Fibroblast of lung (primary cell): ENCODE measurements at regions not wholly inside any gene's neighbourhood (a gene's known extent, or its start where the extent isn't known, plus 50 kb on each side); places are given as distances from the start of the nearest gene placed in this dataset.

Experiments
- DNase-seq, 2 donors: peaks; one replicate each; pipeline versions ENCODE4 v3.0.0 to v3.0.0-alpha.2; 2010; ENCODE audit warnings: low read depth in 2 of 2
- H2AFZ ChIP-seq: 2 replicates; pipeline ENCODE4 v1.5.1; 2012; ENCODE audit warnings: low read length, control low read depth, inconsistent platforms
- H3K27ac ChIP-seq: 2 replicates; pipeline ENCODE4 v1.5.1; 2011; ENCODE audit warnings: low read length, control low read depth; ENCODE audit not compliant: insufficient read depth
- H3K27me3 ChIP-seq: 2 replicates; pipeline ENCODE4 v1.5.1; 2011; ENCODE audit warnings: mild to moderate bottlenecking, low read length; ENCODE audit not compliant: control insufficient read depth, insufficient read depth
- H3K36me3 ChIP-seq: 2 replicates; pipeline ENCODE4 v1.5.1; 2011; ENCODE audit warnings: low read length; ENCODE audit not compliant: control insufficient read depth, insufficient read depth
- H3K4me1 ChIP-seq: 2 replicates; pipeline ENCODE4 v1.5.1; 2011; ENCODE audit warnings: low read length; ENCODE audit not compliant: control insufficient read depth, insufficient read depth; ENCODE audit errors: extremely low read depth
- H3K4me2 ChIP-seq: 2 replicates; pipeline ENCODE4 v1.5.1; 2011; ENCODE audit warnings: low read length, control low read depth; ENCODE audit not compliant: insufficient read depth; ENCODE audit errors: extremely low read depth
- H3K4me3 ChIP-seq, 4 experiments: fragments of 200-600 bp in 1 of 4; sonication (generic) in 1 of 4; replicated peaks in 1 of 4; 2 replicates each; pipeline ENCODE4 v1.5.1; 2011 to 2016; ENCODE audit warnings: low read length in 4 of 4, low read depth in 3 of 4, mild to moderate bottlenecking in 3 of 4, control low read depth in 2 of 4, inconsistent platforms in 1 of 4, mixed read lengths in 1 of 4; ENCODE audit not compliant: insufficient read depth in 1 of 4; ENCODE audit errors: control extremely low read depth in 1 of 4
- H3K79me2 ChIP-seq: 2 replicates; pipeline ENCODE4 v1.5.1; 2012; ENCODE audit warnings: mild to moderate bottlenecking, low read length, inconsistent platforms; ENCODE audit not compliant: control insufficient read depth, insufficient read depth
- H3K9ac ChIP-seq: 2 replicates; pipeline ENCODE4 v1.5.1; 2011; ENCODE audit warnings: mild to moderate bottlenecking, low read length, control low read depth; ENCODE audit not compliant: insufficient read depth
- H3K9me3 ChIP-seq: 2 replicates; pipeline ENCODE4 v1.5.1; 2012; ENCODE audit warnings: low read depth, low read length; ENCODE audit not compliant: control insufficient read depth, insufficient read depth
- H4K20me1 ChIP-seq: 2 replicates; pipeline ENCODE4 v1.5.1; 2011; ENCODE audit warnings: low read length; ENCODE audit not compliant: control insufficient read depth, insufficient read depth; ENCODE audit errors: extremely low read depth
- EZH2 ChIP-seq: IDR thresholded peaks from 2 replicates; pipeline ENCODE4 v1.5.1; 2012; ENCODE audit warnings: low read length, control low read depth, mild to moderate bottlenecking; ENCODE audit errors: missing control alignments
- TF ChIP-seq, protein P1 (sequence below), 2 donors: IDR thresholded peaks in 1 of 2; conservative IDR thresholded peaks in 1 of 2; 1 replicate in 1 of 2; 2 replicates in 1 of 2; pipeline ENCODE4 v1.5.1; 2011 to 2012; ENCODE audit warnings: low read length in 2 of 2, control low read depth in 1 of 2, inconsistent platforms in 1 of 2, low read depth in 1 of 2, mild to moderate bottlenecking in 1 of 2

DNA sequence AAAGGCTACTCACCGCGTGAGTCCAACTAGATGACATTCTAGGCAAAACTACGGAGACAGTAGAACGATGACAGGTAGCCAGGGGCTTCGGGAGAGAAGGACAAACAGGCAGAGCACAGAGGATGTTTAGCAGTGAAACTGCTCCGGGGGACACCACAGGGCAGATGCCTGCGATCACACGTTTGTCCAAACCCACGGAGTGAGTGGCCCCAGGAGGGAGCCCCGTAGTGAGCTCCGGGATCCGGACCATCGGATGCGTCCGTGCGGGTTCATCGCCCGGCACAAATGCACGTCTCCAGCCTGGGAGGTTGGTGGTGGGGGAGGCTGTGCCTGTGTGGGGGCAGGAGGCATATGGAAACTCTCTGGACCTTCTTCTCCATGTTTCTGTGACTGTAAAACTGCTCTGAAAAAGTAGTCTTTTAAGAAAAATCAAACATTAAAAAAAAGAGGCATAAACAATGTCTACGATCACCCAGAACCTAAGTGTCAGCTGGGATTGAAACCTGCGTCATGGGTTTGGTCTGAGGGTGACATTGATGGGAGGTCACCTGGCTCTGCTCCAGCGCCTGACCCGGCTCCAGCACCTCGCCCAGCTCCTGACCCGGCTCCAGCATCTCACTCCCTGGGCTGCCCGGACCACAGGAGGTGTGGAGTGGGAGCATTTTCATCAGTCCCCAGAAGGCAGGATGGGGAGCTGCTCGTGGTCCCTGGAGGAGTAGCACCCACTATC lies 83.0 kb upstream of the CTDP1 start:
- Histone ChIP-seq H3K4me3 (no peak overlapping the region), H3K79me2 (no peaks in the 10 kb centered on the region), H3K4me2 (no peak overlapping the region), H3K27ac (no peak overlapping the region), H2AFZ (no peak overlapping the region), H3K9me3 (no peaks in the 10 kb centered on the region), H4K20me1 (no peaks in the 10 kb centered on the region), H3K4me1 (no peaks in the 10 kb centered on the region), H3K9ac (no peak overlapping the region), H3K27me3 (no peaks in the 10 kb centered on the region), H3K36me3 (no peaks in the 10 kb centered on the region)
- no peak for TF ChIP-seq EZH2
- TF ChIP-seq, protein P1, sequence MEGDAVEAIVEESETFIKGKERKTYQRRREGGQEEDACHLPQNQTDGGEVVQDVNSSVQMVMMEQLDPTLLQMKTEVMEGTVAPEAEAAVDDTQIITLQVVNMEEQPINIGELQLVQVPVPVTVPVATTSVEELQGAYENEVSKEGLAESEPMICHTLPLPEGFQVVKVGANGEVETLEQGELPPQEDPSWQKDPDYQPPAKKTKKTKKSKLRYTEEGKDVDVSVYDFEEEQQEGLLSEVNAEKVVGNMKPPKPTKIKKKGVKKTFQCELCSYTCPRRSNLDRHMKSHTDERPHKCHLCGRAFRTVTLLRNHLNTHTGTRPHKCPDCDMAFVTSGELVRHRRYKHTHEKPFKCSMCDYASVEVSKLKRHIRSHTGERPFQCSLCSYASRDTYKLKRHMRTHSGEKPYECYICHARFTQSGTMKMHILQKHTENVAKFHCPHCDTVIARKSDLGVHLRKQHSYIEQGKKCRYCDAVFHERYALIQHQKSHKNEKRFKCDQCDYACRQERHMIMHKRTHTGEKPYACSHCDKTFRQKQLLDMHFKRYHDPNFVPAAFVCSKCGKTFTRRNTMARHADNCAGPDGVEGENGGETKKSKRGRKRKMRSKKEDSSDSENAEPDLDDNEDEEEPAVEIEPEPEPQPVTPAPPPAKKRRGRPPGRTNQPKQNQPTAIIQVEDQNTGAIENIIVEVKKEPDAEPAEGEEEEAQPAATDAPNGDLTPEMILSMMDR (conservative IDR thresholded peaks at IDR 0.05 in 1 of 2, IDR thresholded peaks at IDR 0.05 in 1 of 2; ENCODE audit: low read depth in 1 of 2, low read length in 2 of 2) = no peak
- no peak for DNase-seq

DNA sequence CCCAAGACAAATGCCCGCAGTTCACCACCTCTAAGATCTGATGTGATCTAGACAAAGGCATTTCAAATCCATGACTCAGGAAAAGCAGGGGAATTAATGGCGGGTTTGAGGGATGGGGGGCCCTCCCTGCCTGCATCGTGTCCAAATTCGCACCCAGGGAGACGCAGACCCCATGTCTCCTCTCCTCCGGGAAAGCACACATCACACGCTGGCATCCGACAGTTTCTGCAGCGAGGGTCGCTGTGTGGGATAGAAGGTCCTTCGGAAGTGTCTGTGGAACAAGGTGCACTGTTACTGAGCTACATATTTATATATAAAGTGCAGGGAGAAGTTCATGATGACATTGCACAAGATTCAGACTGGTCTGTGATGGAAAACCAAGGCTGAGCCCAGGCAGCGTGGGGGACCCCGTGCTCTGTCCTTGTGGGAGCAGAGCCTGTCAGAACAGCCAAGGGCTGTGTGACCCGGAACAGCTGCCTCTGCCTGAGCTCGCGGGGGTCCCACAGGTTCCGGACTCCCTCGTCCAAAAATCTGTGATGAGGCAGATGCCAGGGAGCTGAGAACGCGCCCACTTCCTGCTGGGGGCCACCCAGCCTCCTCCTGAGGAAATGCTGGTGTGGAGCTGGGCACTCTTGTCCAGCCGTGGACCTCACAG lies 82.3 kb upstream of the CTDP1 start:
- Histone ChIP-seq H3K4me2 (no peak overlapping the region), H2AFZ (no peak overlapping the region), H3K9me3 (no peaks in the 10 kb centered on the region), H3K9ac (no peak overlapping the region), H4K20me1 (no peaks in the 10 kb centered on the region), H3K27ac (no peak overlapping the region), H3K36me3 (no peaks in the 10 kb centered on the region), H3K4me1 (no peaks in the 10 kb centered on the region), H3K4me3 (no peak overlapping the region), H3K79me2 (no peaks in the 10 kb centered on the region), H3K27me3 (no peaks in the 10 kb centered on the region)
- no peak for DNase-seq
- no peak for TF ChIP-seq EZH2
- TF ChIP-seq, protein P1 (conservative IDR thresholded peaks at IDR 0.05 in 1 of 2, IDR thresholded peaks at IDR 0.05 in 1 of 2; ENCODE audit: low read depth in 1 of 2, low read length in 2 of 2) = no peak

DNA sequence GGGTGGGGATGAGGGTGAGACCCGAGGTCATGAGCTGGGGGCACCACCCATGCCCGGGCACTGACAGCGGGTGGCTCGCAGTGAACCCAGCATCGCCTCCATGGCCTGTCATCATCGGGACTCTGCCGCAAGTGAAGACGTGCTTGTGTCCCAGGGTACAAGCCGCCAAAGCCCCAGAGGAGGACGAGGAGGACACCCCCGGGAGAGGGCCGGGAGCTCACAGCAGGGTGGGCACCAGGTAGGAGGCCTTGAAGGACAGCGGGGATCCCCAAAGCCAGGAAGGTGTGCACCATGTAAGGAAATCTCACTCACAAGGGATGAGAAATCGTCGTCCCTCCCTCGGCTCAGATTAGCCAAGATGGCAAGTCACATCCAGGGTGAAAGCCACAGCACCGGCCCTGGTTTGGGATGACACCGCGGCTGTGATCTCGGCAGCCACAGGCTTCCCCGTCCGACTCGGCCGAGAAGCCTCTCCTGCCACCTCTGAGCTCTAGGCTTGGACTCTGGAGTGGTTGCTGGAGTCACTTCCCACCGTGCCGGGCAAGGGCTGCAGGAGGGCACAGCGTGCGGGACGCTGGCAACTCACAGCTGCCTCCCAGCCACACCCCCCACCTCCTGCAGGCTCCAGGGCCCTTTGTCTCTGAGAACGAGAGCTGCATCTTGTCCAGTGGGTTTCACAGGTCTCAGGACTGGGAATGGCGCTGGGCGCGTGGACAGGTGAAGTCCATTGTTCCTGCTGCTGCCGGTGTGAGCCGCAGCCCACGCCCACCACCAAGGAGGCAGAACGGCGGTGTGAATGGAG lies 81.6 kb upstream of the CTDP1 start:
- Histone ChIP-seq H3K27me3 (no peaks in the 10 kb centered on the region), H3K79me2 (no peaks in the 10 kb centered on the region), H3K4me3 (no peak overlapping the region), H3K4me1 (no peaks in the 10 kb centered on the region), H3K27ac (no peak overlapping the region), H3K4me2 (no peak overlapping the region), H4K20me1 (no peaks in the 10 kb centered on the region), H3K36me3 (no peaks in the 10 kb centered on the region), H2AFZ (no peak overlapping the region), H3K9me3 (no peaks in the 10 kb centered on the region), H3K9ac (no peak overlapping the region)
- DNase-seq = no peak
- TF ChIP-seq, protein P1 (conservative IDR thresholded peaks at IDR 0.05 in 1 of 2, IDR thresholded peaks at IDR 0.05 in 1 of 2; ENCODE audit: low read depth in 1 of 2, low read length in 2 of 2) = no peak
- no peak for TF ChIP-seq EZH2
